Cerebellar cortex (tissue), 1 donor: ENCODE measurements at regions not wholly inside any gene's neighbourhood (a gene's known extent, or its start where the extent isn't known, plus 50 kb on each side); places are given as distances from the start of the nearest gene placed in this dataset.

Experiments used
- DNase-seq: peaks from one replicate; pipeline ENCODE4 v3.0.0-alpha.2; 2015; ENCODE audit warnings: low spot score

DNA sequence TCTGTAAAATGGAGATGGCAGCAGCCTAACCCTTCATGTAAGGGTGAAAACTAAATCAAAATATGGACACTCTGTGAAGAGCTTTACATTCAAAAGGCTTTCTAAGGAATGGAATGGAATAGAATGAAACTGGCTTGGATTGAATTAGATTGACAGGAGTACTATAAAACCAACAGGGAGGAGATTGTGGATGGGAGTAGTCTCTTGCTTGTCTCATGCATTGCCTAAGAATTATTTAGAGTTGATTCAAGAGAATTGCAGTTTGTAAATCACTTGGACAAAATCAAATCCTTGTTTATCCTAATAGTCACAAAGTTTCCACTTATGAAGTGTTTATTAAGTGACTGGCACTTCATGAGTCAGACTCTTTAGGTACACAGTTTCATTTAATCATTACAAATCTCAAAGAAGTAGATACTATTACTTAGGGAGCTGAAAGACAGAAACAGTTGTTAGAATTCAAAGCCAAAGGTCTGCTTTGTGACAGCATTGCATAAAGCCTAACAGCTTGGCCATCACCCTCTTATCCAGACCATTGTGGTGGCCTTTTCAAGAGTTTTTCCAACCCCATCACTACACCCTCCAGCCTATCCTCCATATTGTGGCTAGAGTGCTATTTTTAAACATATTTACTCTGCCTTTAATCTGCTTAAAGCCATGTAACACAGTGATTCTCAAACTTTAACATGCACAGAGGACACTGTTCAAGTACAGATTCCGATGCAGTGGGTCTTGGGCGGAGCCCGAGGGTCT lies 91.9 kb upstream of the GHITM start:
- no peak for DNase-seq

- DNase-seq, result no peak
These were observed 89.7 kb upstream of the GHITM start for GRCh38 chr10:84049645-84050011.

- DNase-seq, result no peak
These were observed 85.7 kb upstream of the GHITM start for GRCh38 chr10:84053626-84054025.

- no peak for DNase-seq
These were observed 84.6 kb upstream of the GHITM start for GRCh38 chr10:84054743-84055142.

DNA sequence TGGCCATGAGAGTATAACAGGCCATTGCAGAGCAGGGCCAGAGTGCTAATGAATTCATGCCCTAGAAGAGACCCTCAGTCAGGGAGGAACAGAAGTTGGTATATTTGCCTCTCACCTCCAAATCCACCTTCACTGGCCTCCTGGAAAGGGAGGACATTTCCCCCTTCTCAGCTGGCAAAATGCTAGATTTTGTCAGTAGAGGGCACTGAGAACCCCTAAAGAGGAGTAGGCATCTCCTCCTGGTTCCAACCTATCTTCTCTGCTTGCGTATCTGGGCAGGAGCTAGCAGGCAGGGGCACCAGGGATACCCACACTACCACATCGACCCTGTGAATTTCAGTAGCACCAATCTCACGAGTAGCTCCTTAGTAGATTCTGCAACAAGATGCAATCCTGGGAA lies 79.8 kb upstream of the GHITM start:
- DNase-seq, result no peak

DNA sequence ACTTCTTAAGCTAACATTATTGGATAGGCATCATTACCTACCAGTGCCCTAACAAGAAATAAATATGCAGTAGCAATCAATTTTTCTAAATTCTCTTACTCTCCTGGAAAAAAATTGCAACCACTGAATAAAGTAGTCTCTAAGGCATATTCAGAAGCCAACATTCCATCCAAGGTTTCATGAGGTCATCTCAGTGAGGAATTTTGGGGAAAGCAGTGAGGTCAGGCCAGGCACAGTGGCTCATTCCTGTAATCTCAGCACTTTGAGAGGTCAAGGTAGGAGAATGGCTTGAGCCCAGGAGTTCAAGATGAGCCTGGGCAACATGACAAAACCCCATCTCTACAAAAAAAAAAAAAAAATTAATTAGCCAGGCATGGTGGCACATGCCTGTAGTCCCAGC lies 75.9 kb upstream of the GHITM start:
- DNase-seq, result no peak

- DNase-seq, result no peak
These were observed 73.3 kb upstream of the GHITM start for GRCh38 chr10:84065804-84066601.

- no peak for DNase-seq
These were observed 64.8 kb upstream of the GHITM start for GRCh38 chr10:84074521-84074920.

GRCh38 chr10:84075226-84076046 lies 63.9 kb upstream of the GHITM start:
- DNase-seq, result no peak

- DNase-seq, result no peak
These were observed 63.3 kb upstream of the GHITM start for GRCh38 chr10:84076047-84076388.

DNA sequence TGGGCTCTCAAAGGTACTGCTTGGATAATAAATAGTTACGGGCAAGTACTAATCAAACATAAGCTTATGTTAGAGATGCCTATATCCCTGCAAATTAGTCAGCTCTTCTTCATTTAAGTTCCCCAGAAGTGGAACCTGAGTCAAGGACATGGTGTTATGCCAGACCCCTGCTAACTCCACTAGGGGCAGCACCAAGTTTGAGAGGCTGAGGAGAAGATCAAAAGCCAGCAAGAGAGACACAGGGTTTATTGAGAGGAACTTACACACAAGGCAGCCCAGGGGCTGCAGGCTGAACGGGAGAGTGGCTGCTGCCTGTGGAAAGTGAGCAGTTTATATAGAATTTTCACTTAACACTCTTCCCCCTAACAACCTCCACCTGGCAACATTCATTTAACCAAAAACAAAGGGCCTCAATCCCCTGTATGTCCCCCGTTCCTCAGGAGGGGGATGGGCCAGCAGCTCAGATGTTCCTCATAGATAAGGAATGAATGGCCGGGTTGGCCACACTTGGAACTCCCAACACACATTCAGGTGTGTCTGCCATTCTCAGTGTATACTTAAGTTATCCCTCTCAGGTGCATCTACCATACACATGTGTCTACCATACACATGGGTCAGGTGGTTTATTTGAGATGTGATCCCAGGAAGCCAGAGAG lies 62.6 kb upstream of the GHITM start:
- peak; percentile 2 for DNase-seq

- no peak for DNase-seq
These were observed 61.5 kb upstream of the GHITM start for GRCh38 chr10:84077768-84078167.

GRCh38 chr10:84078771-84079170 lies 60.5 kb upstream of the GHITM start:
- DNase-seq, result no peak

DNA sequence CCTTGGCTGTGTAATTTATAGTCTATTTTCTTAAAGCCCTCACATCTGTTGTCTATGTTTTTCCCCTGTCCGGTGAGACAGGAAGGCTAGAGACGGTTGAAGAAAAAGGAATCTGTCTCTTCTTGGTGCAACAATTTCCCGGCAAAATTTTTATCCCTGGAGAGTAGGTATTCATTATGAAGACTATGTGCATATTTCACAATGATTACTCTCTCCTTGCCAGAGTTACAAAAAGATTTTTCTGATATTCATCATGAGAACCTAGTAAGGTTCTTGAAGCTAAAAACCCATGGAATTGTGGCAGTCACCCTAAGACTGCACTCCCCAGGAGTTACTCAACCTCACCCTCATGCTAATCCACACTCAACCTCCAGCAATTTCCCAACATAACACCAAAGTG lies 55.0 kb upstream of the GHITM start:
- no peak for DNase-seq

- DNase-seq, result no peak
These were observed 52.1 kb upstream of the GHITM start for GRCh38 chr10:84087202-84087601.

- no peak for DNase-seq
These were observed 50.7 kb upstream of the GHITM start for GRCh38 chr10:84088626-84089025.

DNA sequence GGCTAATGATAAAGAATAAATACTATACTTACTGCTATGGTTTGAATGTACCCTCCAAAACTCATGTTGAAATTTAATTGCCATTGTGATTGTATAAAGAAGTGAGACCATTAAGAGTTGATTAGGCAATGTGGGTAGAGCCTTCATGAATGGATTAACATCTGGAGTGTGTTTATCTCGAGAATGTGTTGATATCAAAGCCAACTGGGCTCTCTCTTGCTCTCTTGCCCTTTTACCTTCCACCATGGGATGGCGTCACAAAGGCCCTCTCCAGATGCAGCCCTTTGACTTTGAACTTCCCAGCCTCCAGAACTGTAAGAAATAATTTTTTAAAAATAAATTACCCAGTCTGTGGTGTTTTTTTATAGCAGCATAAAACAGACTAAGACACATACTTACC lies 50.1 kb upstream of the GHITM start:
- no peak for DNase-seq
